Skin epidermis (tissue), 12 donors: ENCODE measurements at regions not wholly inside any gene's neighbourhood (a gene's known extent, or its start where the extent isn't known, plus 50 kb on each side); places are given as distances from the start of the nearest gene placed in this dataset.

Source experiments
- H3K27ac ChIP-seq, 21 experiments: fragments of 200-600 bp; sonication (generic) in 11 of 21; one replicate each; pipeline ENCODE4 v1.5.0; 2020; ENCODE audit warnings: mild to moderate bottlenecking in 3 of 21, inconsistent platforms in 2 of 21, moderate library complexity in 2 of 21
- H3K4me3 ChIP-seq, 7 experiments: fragments of 200-600 bp; sonication (generic) in 2 of 7; one replicate each; pipeline ENCODE4 v1.5.0; 2020; ENCODE audit warnings: inconsistent platforms in 2 of 7, mild to moderate bottlenecking in 2 of 7, moderate library complexity in 1 of 7

- Histone ChIP-seq H3K4me3 (no peak overlapping the region), H3K27ac (no peak overlapping the region)
Observed at GRCh38 chr7:19268737-19269136, 123.5 kb upstream of the FERD3L start.

GRCh38 chr7:19262826-19263225, 117.6 kb upstream of the FERD3L start:
- Histone ChIP-seq H3K27ac (no peak overlapping the region), H3K4me3 (no peak overlapping the region)

- no peak overlapping the region for H3K27ac ChIP-seq
- no peak overlapping the region for H3K4me3 ChIP-seq
Observed at GRCh38 chr7:19249281-19249680, 104.1 kb upstream of the FERD3L start.

- Histone ChIP-seq H3K4me3 (no peak overlapping the region), H3K27ac (no peak overlapping the region)
Observed at GRCh38 chr7:19248681-19249080, 103.5 kb upstream of the FERD3L start.

GRCh38 chr7:19248115-19248514, 102.9 kb upstream of the FERD3L start:
- no peak overlapping the region for H3K4me3 ChIP-seq
- H3K27ac ChIP-seq: no peak overlapping the region

GRCh38 chr7:19247017-19247416, 101.8 kb upstream of the FERD3L start:
- Histone ChIP-seq H3K27ac (no peak overlapping the region), H3K4me3 (no peak overlapping the region)

GRCh38 chr7:19242246-19242645, 97.0 kb upstream of the FERD3L start:
- Histone ChIP-seq H3K4me3 (no peak overlapping the region), H3K27ac (no peak overlapping the region)

- H3K27ac ChIP-seq: no peak overlapping the region
- H3K4me3 ChIP-seq: no peak overlapping the region
Observed at GRCh38 chr7:19239951-19240350, 94.7 kb upstream of the FERD3L start.

- Histone ChIP-seq H3K4me3 (no peak overlapping the region), H3K27ac (no peak overlapping the region)
Observed at GRCh38 chr7:19235680-19236079, 90.5 kb upstream of the FERD3L start.

GRCh38 chr7:19224951-19225350, 79.7 kb upstream of the FERD3L start:
- Histone ChIP-seq H3K27ac (no peak overlapping the region), H3K4me3 (no peak overlapping the region)

GRCh38 chr7:19215412-19215811, 70.2 kb upstream of the FERD3L start:
- H3K27ac ChIP-seq: no peak overlapping the region
- no peak overlapping the region for H3K4me3 ChIP-seq

GRCh38 chr7:19213746-19214145, 68.5 kb upstream of the FERD3L start:
- H3K4me3 ChIP-seq: no peak overlapping the region
- H3K27ac ChIP-seq: no peak overlapping the region

- Histone ChIP-seq H3K4me3 (no peak overlapping the region), H3K27ac (no peak overlapping the region)
Observed at GRCh38 chr7:19210893-19211413, 65.7 kb upstream of the FERD3L start.

- Histone ChIP-seq H3K4me3 (no peak overlapping the region), H3K27ac (no peak overlapping the region)
Observed at GRCh38 chr7:19209166-19209696, 64.0 kb upstream of the FERD3L start.

- no peak overlapping the region for H3K27ac ChIP-seq
Observed at GRCh38 chr7:19206721-19207120, 61.5 kb upstream of the FERD3L start.

GRCh38 chr7:19203686-19204085, 58.5 kb upstream of the FERD3L start:
- Histone ChIP-seq H3K27ac (no peak overlapping the region), H3K4me3 (no peak overlapping the region)

More at GRCh38 chr7:19206721-19207120, 61.5 kb upstream of the FERD3L start:
- H3K4me3 ChIP-seq: no peak overlapping the region

GRCh38 chr7:19202599-19202998, 57.4 kb upstream of the FERD3L start:
- Histone ChIP-seq H3K27ac (no peak overlapping the region), H3K4me3 (no peak overlapping the region)
